PC-9 (cell line): ENCODE measurements at regions not wholly inside any gene's neighbourhood (a gene's known extent, or its start where the extent isn't known, plus 50 kb on each side); places are given as distances from the start of the nearest gene placed in this dataset.

Source experiments
- BruUV-seq: library from RNA; stranded (reverse); fragments of 400-500 nt; replicated peaks from 2 replicates; lab custom pipeline; 2021; lab: Mats Ljungman, UMichigan
- CTCF ChIA-PET: fragments of 300-600 bp; sonication (Branson Sonifier 250); formaldehyde crosslinking; loops from one replicate; lab custom pipeline; 2022; ENCODE audit warnings: antibody characterized with exemption; lab: Charles Lee
- POLR2A ChIA-PET: fragments of 300-600 bp; sonication (Branson Sonifier 250); formaldehyde crosslinking; loops from one replicate; lab custom pipeline; 2022; ENCODE audit warnings: antibody characterized with exemption; ENCODE audit not compliant: unreplicated experiment; lab: Charles Lee
- DNase-seq, 2 experiments: peaks; one replicate each; pipeline versions ENCODE4 v3.0.0 to v3.0.0-alpha.2; 2015 to 2022; ENCODE audit warnings: mixed read lengths in 1 of 2
- H2AFZ ChIP-seq: fragments of 200-600 bp; sonication (generic); 2 replicates; pipeline ENCODE4 v1.8.1; 2017; ENCODE audit warnings: antibody characterized with exemption
- H3F3A ChIP-seq: fragments of 200-600 bp; sonication (generic); 2 replicates; pipeline ENCODE4 v1.8.1; 2017; ENCODE audit warnings: antibody characterized with exemption, mild to moderate bottlenecking, low read depth; ENCODE audit not compliant: insufficient read depth
- H3K27ac ChIP-seq: fragments of 200-600 bp; sonication (generic); 2 replicates; pipeline ENCODE4 v1.6.1; 2016; ENCODE audit warnings: mixed run types
- H3K27me3 ChIP-seq: fragments of 200-600 bp; sonication (generic); 2 replicates; pipeline ENCODE4 v1.6.1; 2016; ENCODE audit warnings: low read depth, mixed run types; ENCODE audit not compliant: insufficient read depth
- H3K36me3 ChIP-seq: fragments of 200-600 bp; sonication (generic); 2 replicates; pipeline ENCODE4 v1.6.1; 2016; ENCODE audit warnings: low read depth, mixed run types
- H3K4me1 ChIP-seq: fragments of 200-600 bp; sonication (generic); replicated peaks from 2 replicates; pipeline ENCODE4 v1.6.1; 2016; ENCODE audit warnings: mixed run types; ENCODE audit not compliant: insufficient read depth
- H3K4me2 ChIP-seq: fragments of 200-600 bp; sonication (generic); 2 replicates; pipeline ENCODE4 v1.6.1; 2017; ENCODE audit warnings: mixed run types
- H3K4me3 ChIP-seq: fragments of 200-600 bp; sonication (generic); 2 replicates; pipeline ENCODE4 v1.6.1; 2016; ENCODE audit warnings: mixed run types
- H3K79me2 ChIP-seq: fragments of 200-600 bp; sonication (generic); 2 replicates; pipeline ENCODE4 v1.6.1; 2017; ENCODE audit warnings: low read depth, mixed run types
- H3K9me2 ChIP-seq: fragments of 200-600 bp; sonication (generic); 2 replicates; pipeline ENCODE4 v1.8.1; 2017; ENCODE audit warnings: mild to moderate bottlenecking; ENCODE audit not compliant: insufficient read depth
- H3K9me3 ChIP-seq: fragments of 200-600 bp; sonication (generic); 2 replicates; pipeline ENCODE4 v1.8.1; 2016; ENCODE audit warnings: low read depth; ENCODE audit not compliant: insufficient read depth
- H4K20me1 ChIP-seq: fragments of 200-600 bp; sonication (generic); 2 replicates; pipeline ENCODE4 v1.8.1; 2017; ENCODE audit not compliant: insufficient read depth
- EZH2 ChIP-seq: fragments of 200-600 bp; sonication (generic); IDR thresholded peaks from 2 replicates; pipeline ENCODE4 v1.8.0; 2017; ENCODE audit warnings: antibody characterized with exemption, low read depth
- intact Hi-C: fragments of 100-400 bp; cut with micrococcal nuclease; formaldehyde crosslinking; loops from one replicate; pipeline ENCODE4 v1.10.0; 2022; ENCODE audit not compliant: unreplicated experiment
- TF ChIP-seq, protein P1 (sequence below): fragments of 200-600 bp; sonication (generic); conservative IDR thresholded peaks from 2 replicates; pipeline ENCODE4 v1.6.1; 2017; ENCODE audit warnings: mixed run types, antibody characterized with exemption, mild to moderate bottlenecking, moderate library complexity

DNA sequence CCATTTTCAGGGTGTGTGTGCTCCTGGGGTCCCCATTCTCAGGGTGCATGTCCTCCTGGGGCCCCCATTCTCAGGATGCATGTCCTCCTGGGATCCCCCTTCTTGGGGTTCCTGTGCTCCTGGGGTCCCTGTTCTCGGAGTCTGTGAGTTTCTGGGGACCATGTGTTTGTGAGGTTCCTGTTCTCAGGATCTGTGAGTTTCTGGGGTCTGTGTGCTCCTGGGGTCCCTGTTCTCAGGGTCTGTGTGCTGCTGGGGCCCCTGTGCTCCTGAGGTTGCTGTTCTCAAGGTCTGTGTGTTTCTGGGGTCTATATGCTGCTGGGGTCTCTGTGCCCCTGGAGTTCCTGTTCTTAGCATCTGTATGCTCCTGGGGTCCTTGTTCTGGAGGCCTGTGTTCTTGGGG is 425.5 kb downstream of the GLRX3 start:
- DNase-seq: no peak
- Histone ChIP-seq H3K9me3 (no peaks in the 10 kb centered on the region), H3K4me2 (no peak overlapping the region), H2AFZ (no peak overlapping the region), H3F3A (no peaks in the 10 kb centered on the region), H3K4me3 (no peak overlapping the region), H3K79me2 (no peaks in the 10 kb centered on the region), H4K20me1 (no peaks in the 10 kb centered on the region), H3K36me3 (no peaks in the 10 kb centered on the region), H3K9me2 (no peaks in the 10 kb centered on the region), H3K27me3 (no peaks in the 10 kb centered on the region), H3K27ac (no peak overlapping the region), H3K4me1 (no peaks in the 10 kb centered on the region)
- POLR2A ChIA-PET: no interaction called here
- CTCF ChIA-PET: no interaction called here
- no TSS peak for BruUV-seq
- intact Hi-C loops: no loop called here
- TF ChIP-seq EZH2: no peak
- TF ChIP-seq, protein P1, sequence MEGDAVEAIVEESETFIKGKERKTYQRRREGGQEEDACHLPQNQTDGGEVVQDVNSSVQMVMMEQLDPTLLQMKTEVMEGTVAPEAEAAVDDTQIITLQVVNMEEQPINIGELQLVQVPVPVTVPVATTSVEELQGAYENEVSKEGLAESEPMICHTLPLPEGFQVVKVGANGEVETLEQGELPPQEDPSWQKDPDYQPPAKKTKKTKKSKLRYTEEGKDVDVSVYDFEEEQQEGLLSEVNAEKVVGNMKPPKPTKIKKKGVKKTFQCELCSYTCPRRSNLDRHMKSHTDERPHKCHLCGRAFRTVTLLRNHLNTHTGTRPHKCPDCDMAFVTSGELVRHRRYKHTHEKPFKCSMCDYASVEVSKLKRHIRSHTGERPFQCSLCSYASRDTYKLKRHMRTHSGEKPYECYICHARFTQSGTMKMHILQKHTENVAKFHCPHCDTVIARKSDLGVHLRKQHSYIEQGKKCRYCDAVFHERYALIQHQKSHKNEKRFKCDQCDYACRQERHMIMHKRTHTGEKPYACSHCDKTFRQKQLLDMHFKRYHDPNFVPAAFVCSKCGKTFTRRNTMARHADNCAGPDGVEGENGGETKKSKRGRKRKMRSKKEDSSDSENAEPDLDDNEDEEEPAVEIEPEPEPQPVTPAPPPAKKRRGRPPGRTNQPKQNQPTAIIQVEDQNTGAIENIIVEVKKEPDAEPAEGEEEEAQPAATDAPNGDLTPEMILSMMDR: no peak

DNA sequence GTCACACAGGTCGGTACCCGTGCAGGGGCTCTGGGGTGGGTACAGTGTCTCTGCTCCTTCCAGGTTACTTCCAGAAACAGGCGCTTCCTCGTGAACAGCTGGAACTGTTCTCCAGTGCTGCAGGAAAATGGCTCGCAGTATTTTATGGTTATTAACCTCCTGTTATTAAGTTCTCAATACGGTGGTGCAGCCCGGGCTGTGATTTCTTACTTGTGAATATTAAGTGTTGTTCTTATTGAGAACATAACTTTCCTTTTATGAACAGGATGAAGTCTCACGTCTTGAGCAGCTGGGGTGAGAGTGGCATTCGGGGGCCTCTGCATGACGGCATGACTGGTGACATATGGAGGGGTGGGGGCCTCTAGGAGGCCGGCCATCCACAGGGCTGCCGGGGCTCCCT is 430.8 kb downstream of the GLRX3 start:
- no peaks in the 10 kb centered on the region for H3K36me3 ChIP-seq
- POLR2A ChIA-PET: no interaction called here
- TF ChIP-seq, protein P1: no peak
- no peak for TF ChIP-seq EZH2

GRCh38 chr10:130567436-130567835 is 431.2 kb downstream of the GLRX3 start:
- POLR2A ChIA-PET: no interaction called here
- intact Hi-C loops: no loop called here
- no peaks in the 10 kb centered on the region for H4K20me1 ChIP-seq
- no peaks in the 10 kb centered on the region for H3K27me3 ChIP-seq
- no peak for DNase-seq
- no peaks in the 10 kb centered on the region for H3F3A ChIP-seq
- H3K4me1 ChIP-seq: no peaks in the 10 kb centered on the region
- H3K4me3 ChIP-seq: no peak overlapping the region
- TF ChIP-seq, protein P1: no peak
- no peak for TF ChIP-seq EZH2
- H2AFZ ChIP-seq: no peak overlapping the region
- no peaks in the 10 kb centered on the region for H3K9me2 ChIP-seq
- H3K79me2 ChIP-seq: no peaks in the 10 kb centered on the region
- no TSS peak for BruUV-seq
- H3K27ac ChIP-seq: no peak overlapping the region
- H3K9me3 ChIP-seq: no peaks in the 10 kb centered on the region
- CTCF ChIA-PET: no interaction called here
- no peaks in the 10 kb centered on the region for H3K36me3 ChIP-seq
- no peak overlapping the region for H3K4me2 ChIP-seq

More for the DNA sequence above, 430.8 kb downstream of the GLRX3 start:
- no TSS peak for BruUV-seq
- Histone ChIP-seq H3K4me3 (no peak overlapping the region), H3K27me3 (no peaks in the 10 kb centered on the region), H3K4me2 (no peak overlapping the region), H2AFZ (no peak overlapping the region), H4K20me1 (no peaks in the 10 kb centered on the region), H3K79me2 (no peaks in the 10 kb centered on the region), H3K27ac (no peak overlapping the region), H3K9me2 (no peaks in the 10 kb centered on the region), H3K4me1 (no peaks in the 10 kb centered on the region), H3F3A (no peaks in the 10 kb centered on the region), H3K9me3 (no peaks in the 10 kb centered on the region)
- CTCF ChIA-PET: no interaction called here
- intact Hi-C loops: no loop called here
- DNase-seq: no peak
